ENCODE measurements at regions not wholly inside any gene's neighbourhood (a gene's known extent, or its start where the extent isn't known, plus 50 kb on each side); places are given as distances from the start of the nearest gene placed in this dataset.

- TF ChIP-seq, protein P1, sequence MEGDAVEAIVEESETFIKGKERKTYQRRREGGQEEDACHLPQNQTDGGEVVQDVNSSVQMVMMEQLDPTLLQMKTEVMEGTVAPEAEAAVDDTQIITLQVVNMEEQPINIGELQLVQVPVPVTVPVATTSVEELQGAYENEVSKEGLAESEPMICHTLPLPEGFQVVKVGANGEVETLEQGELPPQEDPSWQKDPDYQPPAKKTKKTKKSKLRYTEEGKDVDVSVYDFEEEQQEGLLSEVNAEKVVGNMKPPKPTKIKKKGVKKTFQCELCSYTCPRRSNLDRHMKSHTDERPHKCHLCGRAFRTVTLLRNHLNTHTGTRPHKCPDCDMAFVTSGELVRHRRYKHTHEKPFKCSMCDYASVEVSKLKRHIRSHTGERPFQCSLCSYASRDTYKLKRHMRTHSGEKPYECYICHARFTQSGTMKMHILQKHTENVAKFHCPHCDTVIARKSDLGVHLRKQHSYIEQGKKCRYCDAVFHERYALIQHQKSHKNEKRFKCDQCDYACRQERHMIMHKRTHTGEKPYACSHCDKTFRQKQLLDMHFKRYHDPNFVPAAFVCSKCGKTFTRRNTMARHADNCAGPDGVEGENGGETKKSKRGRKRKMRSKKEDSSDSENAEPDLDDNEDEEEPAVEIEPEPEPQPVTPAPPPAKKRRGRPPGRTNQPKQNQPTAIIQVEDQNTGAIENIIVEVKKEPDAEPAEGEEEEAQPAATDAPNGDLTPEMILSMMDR (IDR thresholded peaks at IDR 0.05; ENCODE audit: low read depth, low read length): no peak
- DNase-seq: no peak
- Histone ChIP-seq H3K27me3 (ENCODE audit: insufficient read depth, low read depth, severe bottlenecking) (peaks cover 3% of the 10 kb centered on the region), H3K9me3 (ENCODE audit: severe bottlenecking) (no peaks in the 10 kb centered on the region), H3K4me3 (ENCODE audit: low read depth, low read length) (no peak overlapping the region), H3K27ac (no peak overlapping the region), H3K36me3 (no peaks in the 10 kb centered on the region)
Observed at GRCh38 chrX:120021927-120022326, 55.6 kb downstream of the RHOXF2B start.

GRCh38 chrX:120020305-120020704, 57.2 kb downstream of the RHOXF2B start:
- TF ChIP-seq, protein P1 (IDR thresholded peaks at IDR 0.05; ENCODE audit: low read depth, low read length): no peak
- Histone ChIP-seq H3K9me3 (ENCODE audit: severe bottlenecking) (no peaks in the 10 kb centered on the region), H3K27me3 (ENCODE audit: insufficient read depth, low read depth, severe bottlenecking) (peaks cover 15% of the 10 kb centered on the region), H3K36me3 (no peaks in the 10 kb centered on the region), H3K27ac (no peak overlapping the region), H3K4me3 (ENCODE audit: low read depth, low read length) (no peak overlapping the region)
- DNase-seq: no peak

GRCh38 chrX:120016068-120016441, 61.4 kb downstream of the RHOXF2B start:
- TF ChIP-seq, protein P1 (IDR thresholded peaks at IDR 0.05; ENCODE audit: low read depth, low read length): no peak
- Histone ChIP-seq H3K36me3 (no peaks in the 10 kb centered on the region), H3K4me3 (ENCODE audit: low read depth, low read length) (peak overlapping the region; percentile 34), H3K27me3 (ENCODE audit: insufficient read depth, low read depth, severe bottlenecking) (peaks cover 25% of the 10 kb centered on the region), H3K27ac (no peak overlapping the region), H3K9me3 (ENCODE audit: severe bottlenecking) (no peaks in the 10 kb centered on the region)
- no peak for DNase-seq

DNA sequence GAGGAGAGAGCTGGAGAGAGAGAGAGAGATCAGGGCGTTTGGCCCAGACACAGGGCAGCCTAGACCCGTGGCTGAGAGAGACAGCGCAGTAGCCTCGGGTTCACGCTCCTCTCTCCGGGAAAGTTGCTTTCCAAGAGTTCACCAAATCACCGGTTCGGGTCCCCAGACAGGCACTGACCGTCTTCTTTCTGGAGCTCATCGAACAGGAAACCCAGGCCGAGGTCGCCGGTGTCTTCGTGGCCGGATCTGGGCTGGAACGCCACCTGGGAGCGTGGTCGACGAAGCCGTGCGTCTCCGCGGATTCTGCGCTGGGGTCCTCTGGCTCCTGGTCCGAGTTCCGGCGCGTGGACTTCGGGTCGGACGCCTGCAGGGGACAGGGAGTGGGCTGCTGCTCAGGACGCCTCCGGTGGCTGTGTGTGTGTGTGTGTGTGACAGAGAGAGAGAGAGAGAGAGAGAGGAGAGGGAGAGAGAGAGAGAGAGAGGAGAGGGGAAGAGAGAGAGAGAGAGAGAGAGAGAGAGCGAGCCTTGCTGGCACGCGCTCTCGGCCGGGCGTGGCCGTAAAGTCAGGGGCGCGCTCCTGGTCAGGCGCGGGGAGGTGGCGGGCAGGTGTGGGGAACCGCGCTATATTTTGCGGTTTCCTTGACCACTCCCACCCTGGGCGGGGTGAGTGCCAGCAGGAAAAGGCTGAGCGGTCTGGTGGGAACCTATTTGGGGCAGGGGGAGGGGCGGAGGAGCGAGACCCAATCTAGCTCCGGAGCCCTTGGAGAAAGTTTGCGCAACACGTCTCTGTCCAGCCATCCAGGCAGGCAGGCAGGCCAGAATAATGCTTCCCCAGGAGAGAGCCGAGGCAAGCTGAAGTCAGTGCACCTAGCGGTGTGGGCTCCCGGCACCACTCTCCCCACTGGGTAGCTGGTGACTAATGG, 62.1 kb downstream of the RHOXF2B start:
- no peaks in the 10 kb centered on the region for H3K36me3 ChIP-seq
- TF ChIP-seq, protein P1 (IDR thresholded peaks at IDR 0.05; ENCODE audit: low read depth, low read length): no peak
- peak overlapping the region; percentile 34 for H3K4me3 ChIP-seq (ENCODE audit: low read depth, low read length)
- H3K27ac ChIP-seq: no peak overlapping the region
- peaks cover 25% of the 10 kb centered on the region for H3K27me3 ChIP-seq (ENCODE audit: insufficient read depth, low read depth, severe bottlenecking)
- no peak for DNase-seq
- no peaks in the 10 kb centered on the region for H3K9me3 ChIP-seq (ENCODE audit: severe bottlenecking)

DNA sequence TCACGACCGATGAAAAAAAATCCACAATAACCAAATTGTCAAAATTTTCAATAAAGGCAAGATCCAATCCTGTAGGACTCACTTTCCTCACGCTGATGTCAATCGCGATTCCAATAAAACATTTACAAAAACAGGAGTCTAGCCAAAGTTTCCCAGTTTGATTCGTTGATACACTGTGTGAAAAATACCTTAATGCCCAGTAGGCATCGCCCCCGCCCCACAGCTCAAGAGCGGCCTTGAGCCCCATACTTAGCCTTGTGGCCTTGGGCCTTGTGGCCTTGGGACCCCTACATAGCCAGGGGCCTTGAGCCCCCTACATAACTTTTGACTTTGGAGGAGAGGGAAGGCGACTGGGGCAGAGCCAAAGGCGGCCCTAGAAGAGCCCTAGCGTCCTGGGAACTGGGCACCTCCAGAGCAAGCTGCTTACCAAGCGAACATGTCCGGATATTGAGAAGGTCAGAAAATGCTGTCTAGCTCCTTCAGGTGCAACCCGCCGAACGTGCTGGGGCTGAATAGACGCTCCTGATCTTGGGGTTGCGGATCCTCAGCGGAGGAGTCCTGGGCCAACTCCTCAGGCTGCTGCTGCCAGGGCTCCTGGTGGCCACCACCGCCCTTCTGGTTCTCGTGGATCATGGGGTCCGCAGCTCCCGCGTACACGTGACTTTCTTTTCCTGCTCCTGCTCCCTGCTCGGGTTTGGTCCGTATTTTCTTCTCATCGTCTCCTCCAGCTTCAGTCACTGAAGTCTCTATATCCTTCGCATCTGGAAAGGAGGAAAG, 62.9 kb downstream of the RHOXF2B start:
- H3K9me3 ChIP-seq (ENCODE audit: severe bottlenecking): no peaks in the 10 kb centered on the region
- H3K4me3 ChIP-seq (ENCODE audit: low read depth, low read length): no peak overlapping the region
- no peak overlapping the region for H3K27ac ChIP-seq
- TF ChIP-seq, protein P1 (IDR thresholded peaks at IDR 0.05; ENCODE audit: low read depth, low read length): no peak
- no peak for DNase-seq
- peaks cover 25% of the 10 kb centered on the region for H3K27me3 ChIP-seq (ENCODE audit: insufficient read depth, low read depth, severe bottlenecking)
- H3K36me3 ChIP-seq: no peaks in the 10 kb centered on the region

Data from WERI-Rb-1 (cell line).